ENCODE measurements at regions not wholly inside any gene's neighbourhood (a gene's known extent, or its start where the extent isn't known, plus 50 kb on each side); places are given as distances from the start of the nearest gene placed in this dataset.

- no peak for TF ChIP-seq CTCF (conservative IDR thresholded peaks at IDR 0.05; ENCODE audit: low read length)
- no peak for TF ChIP-seq EZH2phosphoT487 (IDR thresholded peaks at IDR 0.05; ENCODE audit: borderline replicate concordance)
Observed at GRCh38 chr13:34464011-34464410, 478.1 kb upstream of the NBEA start.
